Naive thymus-derived CD4-positive, alpha-beta T cell (primary cell): ENCODE measurements at regions not wholly inside any gene's neighbourhood (a gene's known extent, or its start where the extent isn't known, plus 50 kb on each side); places are given as distances from the start of the nearest gene placed in this dataset.

ENCODE experiments used
- ATAC-seq: fragments of 150-1000 bp; cut with Tn5 transposase; 2 replicates; pipeline ENCODE4 v1.10.0; 2021; ENCODE audit warnings: mild to moderate bottlenecking, moderate library complexity
- CTCF ChIA-PET: fragments of 350-600 bp; sonication (Branson Sonifier 250); formaldehyde crosslinking; loops from one replicate; lab custom pipeline; 2021; ENCODE audit warnings: antibody characterized with exemption; lab: Charles Lee
- POLR2A ChIA-PET: fragments of 350-600 bp; sonication (Branson Sonifier 250); formaldehyde crosslinking; loops from one replicate; lab custom pipeline; 2021; ENCODE audit warnings: antibody characterized with exemption, inconsistent platforms; lab: Charles Lee
- DNase-seq, 9 donors: peaks; one replicate each; pipeline versions ENCODE4 v3.0.0 to v3.0.0-alpha.2; 2020 to 2022; ENCODE audit warnings: mixed read lengths in 1 of 9
- H3K27ac ChIP-seq: one replicate; pipeline ENCODE4 v1.7.0; 2013; ENCODE audit warnings: mild to moderate bottlenecking, low read depth, low read length, moderate library complexity
- H3K27me3 ChIP-seq, 2 donors: one replicate each; pipeline ENCODE4 v1.7.0; 2013; ENCODE audit warnings: low read length in 2 of 2, mild to moderate bottlenecking in 2 of 2, moderate library complexity in 2 of 2; ENCODE audit not compliant: control insufficient read depth in 2 of 2, insufficient read depth in 2 of 2
- H3K36me3 ChIP-seq, 3 experiments: 1 replicate in 2 of 3; 2 replicates in 1 of 3; pipeline ENCODE4 v1.7.0; 2013; ENCODE audit warnings: low read length in 3 of 3, mild to moderate bottlenecking in 3 of 3, moderate library complexity in 1 of 3; ENCODE audit not compliant: insufficient read depth in 3 of 3, control insufficient read depth in 2 of 3
- H3K4me1 ChIP-seq, 2 donors: one replicate each; pipeline ENCODE4 v1.7.0; 2013; ENCODE audit warnings: low read length in 2 of 2, mild to moderate bottlenecking in 2 of 2, moderate library complexity in 1 of 2; ENCODE audit not compliant: control insufficient read depth in 2 of 2, insufficient read depth in 2 of 2
- H3K4me3 ChIP-seq: 2 replicates; pipeline ENCODE4 v1.7.0; 2013; ENCODE audit warnings: mild to moderate bottlenecking, low read length
- H3K9me3 ChIP-seq, 3 experiments: 1 replicate in 2 of 3; 2 replicates in 1 of 3; pipeline ENCODE4 v1.7.0; 2013; ENCODE audit warnings: low read length in 3 of 3; ENCODE audit not compliant: control insufficient read depth in 2 of 3
- H3K27ac Mint-ChIP-seq, 9 donors: one replicate each; pipeline ENCODE4 v1.8.0; 2020 to 2022; ENCODE audit warnings: mixed read lengths in 9 of 9, mild to moderate bottlenecking in 8 of 9, moderate library complexity in 5 of 9, inconsistent platforms in 2 of 9
- H3K27me3 Mint-ChIP-seq, 5 donors: one replicate each; pipeline ENCODE4 v1.8.0; 2021 to 2022; ENCODE audit warnings: mixed read lengths in 5 of 5, mild to moderate bottlenecking in 1 of 5
- H3K36me3 Mint-ChIP-seq, 5 donors: one replicate each; pipeline ENCODE4 v1.8.0; 2020 to 2022; ENCODE audit warnings: mixed read lengths in 5 of 5, mild to moderate bottlenecking in 3 of 5, inconsistent platforms in 1 of 5
- H3K4me1 Mint-ChIP-seq, 7 donors: one replicate each; pipeline ENCODE4 v1.8.0; 2020 to 2022; ENCODE audit warnings: mixed read lengths in 7 of 7, mild to moderate bottlenecking in 3 of 7, inconsistent platforms in 1 of 7
- H3K4me3 Mint-ChIP-seq, 10 donors: one replicate each; pipeline ENCODE4 v1.8.0; 2020 to 2022; ENCODE audit warnings: mild to moderate bottlenecking in 10 of 10, mixed read lengths in 10 of 10, moderate library complexity in 6 of 10, inconsistent platforms in 2 of 10
- H3K9me3 Mint-ChIP-seq, 11 donors: one replicate each; pipeline ENCODE4 v1.8.0; 2020 to 2022; ENCODE audit warnings: mixed read lengths in 11 of 11, mild to moderate bottlenecking in 4 of 11, inconsistent platforms in 1 of 11, moderate library complexity in 1 of 11
- intact Hi-C, 2 donors: fragments of 100-400 bp; cut with micrococcal nuclease; formaldehyde crosslinking; loops; one replicate each; pipeline ENCODE4 v1.15.1; 2023

DNA sequence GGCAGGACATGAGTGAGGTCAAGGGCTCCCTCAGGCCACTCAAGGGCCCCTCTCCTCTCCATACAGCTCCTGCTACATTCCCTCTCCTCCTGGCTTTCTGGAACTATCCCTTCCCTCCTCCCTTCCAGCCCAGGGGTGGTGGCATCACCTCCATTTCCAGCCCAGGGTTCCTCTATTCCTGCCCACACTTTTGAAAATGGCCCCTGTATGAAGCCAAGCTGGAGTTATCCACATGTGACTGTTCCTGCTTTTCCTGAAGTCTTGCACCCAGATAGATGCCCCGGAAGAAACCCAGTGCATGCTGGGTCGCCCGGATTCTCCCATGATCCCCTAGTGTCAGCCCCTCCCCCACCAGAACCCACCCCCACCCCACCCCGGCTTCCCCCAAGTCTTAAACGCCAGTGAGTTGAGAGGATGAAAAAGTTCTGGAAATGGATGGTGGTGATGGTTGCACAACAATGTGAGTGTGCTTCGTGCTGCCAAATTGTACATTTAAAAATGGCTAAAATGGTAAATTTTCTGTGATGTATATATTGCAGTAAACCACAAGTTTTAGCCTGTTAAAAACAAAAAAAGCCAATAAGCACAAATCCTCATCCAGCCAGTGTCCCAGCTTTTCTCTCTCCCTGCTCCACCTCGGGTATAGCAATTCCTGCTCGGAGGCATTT, 136.9 kb downstream of the SCARB1 start:
- H3K4me3 Mint-ChIP-seq: no peak overlapping the region
- peaks cover 0 to 3% (median 0%) of the 10 kb centered on the region in 11 donors for H3K9me3 Mint-ChIP-seq
- intact Hi-C loops: no loop called here
- ChIA-PET CTCF (no interaction called here), POLR2A (no interaction called here)
- no peak for ATAC-seq
- Histone ChIP-seq H3K36me3 (no peaks in the 10 kb centered on the region), H3K4me1 (no peaks in the 10 kb centered on the region), H3K27ac (no peak overlapping the region), H3K9me3 (no peaks in the 10 kb centered on the region), H3K27me3 (no peaks in the 10 kb centered on the region), H3K4me3 (no peak overlapping the region)
- peaks cover 0 to 9% (median 0%) of the 10 kb centered on the region in 5 donors for H3K27me3 Mint-ChIP-seq
- DNase-seq: no peak
- no peak overlapping the region for H3K27ac Mint-ChIP-seq
- peaks cover 0 to 2% (median 0%) of the 10 kb centered on the region in 7 donors for H3K4me1 Mint-ChIP-seq
- H3K36me3 Mint-ChIP-seq: no peaks in the 10 kb centered on the region

DNA sequence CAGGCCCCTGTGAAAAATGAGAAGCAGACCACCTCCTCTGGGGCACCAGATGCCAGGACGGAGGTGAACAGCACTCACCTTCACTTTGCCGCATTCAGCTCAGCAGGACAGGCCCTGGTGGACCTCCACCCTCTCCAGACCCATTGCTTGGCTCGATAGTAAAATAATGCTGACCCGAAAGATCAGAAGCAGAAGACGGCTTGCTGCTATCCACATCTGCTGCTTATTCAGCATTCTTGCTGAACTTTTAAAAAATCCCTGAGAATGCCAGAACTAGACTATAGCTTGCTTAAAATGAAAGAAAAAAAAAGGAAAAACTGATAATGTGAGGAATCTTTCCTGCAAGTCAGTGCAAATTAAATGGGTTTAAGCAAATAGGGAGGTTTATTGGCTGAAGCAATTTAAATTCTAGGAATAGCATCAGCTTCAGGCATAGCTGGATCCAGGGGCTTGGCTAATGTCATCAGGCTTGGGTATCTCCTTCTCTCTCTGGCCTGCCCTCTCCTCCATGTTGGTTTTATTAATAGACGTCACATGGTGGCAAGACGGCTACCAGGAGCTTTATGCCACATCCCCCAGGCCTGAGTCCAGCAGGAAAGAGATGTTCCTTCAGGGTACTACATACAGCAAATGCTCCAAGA, 137.9 kb downstream of the SCARB1 start:
- POLR2A ChIA-PET: no interaction called here
- H3K4me1 ChIP-seq: no peaks in the 10 kb centered on the region

DNA sequence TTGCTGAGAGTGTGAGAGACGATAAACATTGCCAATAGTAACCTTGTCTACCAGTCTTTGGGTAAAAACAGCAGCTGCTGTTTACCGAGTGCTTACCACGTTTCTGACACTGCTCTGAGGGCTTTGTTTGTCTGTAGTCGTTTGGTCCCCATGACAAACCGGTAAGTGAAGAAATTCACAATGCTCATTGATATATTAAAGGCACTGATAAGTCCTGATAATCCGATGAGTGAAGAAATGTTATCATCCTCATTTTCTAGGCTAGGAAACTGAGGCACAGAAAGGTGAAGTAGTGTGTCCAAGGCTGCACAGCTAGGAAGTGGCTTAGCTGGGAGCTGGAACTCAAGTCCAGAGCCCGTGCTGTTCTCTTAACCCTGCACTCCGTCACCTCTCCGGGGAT, 138.6 kb downstream of the SCARB1 start:
- DNase-seq (no peak), ATAC-seq (no peak)
- Mint-ChIP-seq H3K27me3 (peaks cover 0 to 14% (median 0%) of the 10 kb centered on the region in 5 donors), H3K9me3 (peaks cover 0 to 3% (median 0%) of the 10 kb centered on the region in 11 donors), H3K27ac (no peak overlapping the region), H3K4me1 (peaks cover 0 to 9% (median 0%) of the 10 kb centered on the region in 7 donors), H3K4me3 (no peak overlapping the region), H3K36me3 (no peaks in the 10 kb centered on the region)
- H3K27me3 ChIP-seq: no peaks in the 10 kb centered on the region
- ChIA-PET CTCF (no interaction called here), POLR2A (no interaction called here)
- H3K27ac ChIP-seq: no peak overlapping the region
- intact Hi-C loops: no loop called here
- H3K4me1 ChIP-seq: no peaks in the 10 kb centered on the region
- no peaks in the 10 kb centered on the region for H3K9me3 ChIP-seq
- H3K4me3 ChIP-seq: no peak overlapping the region
- no peaks in the 10 kb centered on the region for H3K36me3 ChIP-seq

More for the DNA sequence above, 137.9 kb downstream of the SCARB1 start:
- Mint-ChIP-seq H3K27ac (no peak overlapping the region), H3K36me3 (no peaks in the 10 kb centered on the region), H3K9me3 (peaks cover 0 to 3% (median 0%) of the 10 kb centered on the region in 11 donors), H3K4me1 (peaks cover 0 to 6% (median 0%) of the 10 kb centered on the region in 7 donors), H3K27me3 (peaks cover 0 to 14% (median 0%) of the 10 kb centered on the region in 5 donors), H3K4me3 (no peak overlapping the region)
- Histone ChIP-seq H3K36me3 (no peaks in the 10 kb centered on the region), H3K4me3 (no peak overlapping the region), H3K27me3 (no peaks in the 10 kb centered on the region), H3K9me3 (no peaks in the 10 kb centered on the region), H3K27ac (no peak overlapping the region)
- DNase-seq (no peak), ATAC-seq (no peak)
- CTCF ChIA-PET: interaction anchor here (0.6 kb wide), 1 partner anchor 9 kb away, joined by 4 read pairs; no protein-coding TSS in a partner anchor
- intact Hi-C loops: no loop called here

DNA sequence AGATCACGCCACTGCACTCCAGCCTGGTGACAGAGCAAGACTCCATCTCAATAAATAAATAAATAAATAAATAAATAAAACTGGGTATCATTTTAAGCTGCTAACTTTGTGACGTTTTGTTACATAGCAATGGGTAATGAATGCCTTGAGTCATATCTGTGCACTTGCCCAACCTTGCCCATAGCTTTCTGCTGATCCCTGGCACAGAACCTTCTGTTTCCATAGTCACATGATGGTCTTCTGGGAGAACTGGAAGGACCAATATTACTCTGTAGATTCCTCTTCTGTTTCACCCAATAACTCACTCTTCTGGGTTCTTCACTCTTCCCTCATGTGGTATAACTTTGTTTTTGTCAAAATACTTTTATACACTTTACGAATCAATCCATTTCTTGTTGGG, 140.8 kb downstream of the SCARB1 start:
- POLR2A ChIA-PET: no interaction called here

DNA sequence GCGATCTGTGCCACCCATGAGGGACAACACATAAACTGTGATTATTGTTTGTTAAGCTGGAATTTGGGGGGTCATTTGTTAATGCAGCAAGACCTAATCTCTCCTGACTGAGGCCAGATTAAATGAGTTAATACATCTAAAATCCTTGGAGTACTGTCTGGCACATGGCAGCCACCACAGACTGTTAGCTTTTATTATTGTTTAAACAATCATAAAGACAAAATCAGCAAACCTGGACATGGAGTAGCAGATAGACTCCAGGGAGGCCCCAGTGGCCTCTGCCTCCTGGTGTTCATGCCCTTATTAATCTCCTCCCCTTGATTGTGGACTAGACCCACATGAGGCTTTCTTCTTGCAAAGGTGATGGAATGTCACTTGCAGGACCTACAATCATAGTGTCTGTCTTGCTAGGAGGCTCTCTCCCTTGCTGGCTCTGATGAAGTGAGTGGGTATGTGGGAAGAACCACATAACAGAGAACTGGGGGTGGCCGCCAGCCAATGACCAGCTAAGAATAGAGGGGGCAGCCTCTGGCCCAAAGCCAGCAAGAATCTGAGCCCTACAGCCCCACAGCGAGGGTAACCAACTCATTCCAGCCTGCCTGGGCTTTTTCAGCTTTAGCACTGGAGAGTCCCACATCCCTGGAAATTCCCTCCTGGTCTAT, 142.0 kb downstream of the SCARB1 start:
- Mint-ChIP-seq H3K4me1 (peaks cover 0 to 16% (median 0%) of the 10 kb centered on the region in 7 donors), H3K27ac (no peak overlapping the region), H3K4me3 (no peak overlapping the region), H3K27me3 (peaks cover 0 to 22% (median 0%) of the 10 kb centered on the region in 5 donors), H3K9me3 (peaks cover 0 to 2% (median 0%) of the 10 kb centered on the region in 11 donors), H3K36me3 (no peaks in the 10 kb centered on the region)
- Histone ChIP-seq H3K27me3 (no peaks in the 10 kb centered on the region), H3K36me3 (no peaks in the 10 kb centered on the region), H3K27ac (no peak overlapping the region), H3K4me1 (no peaks in the 10 kb centered on the region), H3K4me3 (no peak overlapping the region), H3K9me3 (no peaks in the 10 kb centered on the region)
- no peak for DNase-seq
- intact Hi-C loops: no loop called here
- no peak for ATAC-seq
- CTCF ChIA-PET: no interaction called here
- POLR2A ChIA-PET: no interaction called here

More for the DNA sequence above, 140.8 kb downstream of the SCARB1 start:
- H3K36me3 Mint-ChIP-seq: no peaks in the 10 kb centered on the region
- peaks cover 0 to 18% (median 0%) of the 10 kb centered on the region in 5 donors for H3K27me3 Mint-ChIP-seq
- CTCF ChIA-PET: no interaction called here
- ATAC-seq (no peak), DNase-seq (no peak)
- Histone ChIP-seq H3K9me3 (no peaks in the 10 kb centered on the region), H3K36me3 (no peaks in the 10 kb centered on the region), H3K4me3 (no peak overlapping the region), H3K4me1 (no peaks in the 10 kb centered on the region), H3K27me3 (no peaks in the 10 kb centered on the region), H3K27ac (no peak overlapping the region)
- peaks cover 0 to 2% (median 0%) of the 10 kb centered on the region in 11 donors for H3K9me3 Mint-ChIP-seq
- intact Hi-C loops: no loop called here
- H3K4me3 Mint-ChIP-seq: no peak overlapping the region
- H3K4me1 Mint-ChIP-seq: peaks cover 0 to 14% (median 0%) of the 10 kb centered on the region in 7 donors
- peak overlapping the region in 1 of 9 donors; percentile 54 for H3K27ac Mint-ChIP-seq

DNA sequence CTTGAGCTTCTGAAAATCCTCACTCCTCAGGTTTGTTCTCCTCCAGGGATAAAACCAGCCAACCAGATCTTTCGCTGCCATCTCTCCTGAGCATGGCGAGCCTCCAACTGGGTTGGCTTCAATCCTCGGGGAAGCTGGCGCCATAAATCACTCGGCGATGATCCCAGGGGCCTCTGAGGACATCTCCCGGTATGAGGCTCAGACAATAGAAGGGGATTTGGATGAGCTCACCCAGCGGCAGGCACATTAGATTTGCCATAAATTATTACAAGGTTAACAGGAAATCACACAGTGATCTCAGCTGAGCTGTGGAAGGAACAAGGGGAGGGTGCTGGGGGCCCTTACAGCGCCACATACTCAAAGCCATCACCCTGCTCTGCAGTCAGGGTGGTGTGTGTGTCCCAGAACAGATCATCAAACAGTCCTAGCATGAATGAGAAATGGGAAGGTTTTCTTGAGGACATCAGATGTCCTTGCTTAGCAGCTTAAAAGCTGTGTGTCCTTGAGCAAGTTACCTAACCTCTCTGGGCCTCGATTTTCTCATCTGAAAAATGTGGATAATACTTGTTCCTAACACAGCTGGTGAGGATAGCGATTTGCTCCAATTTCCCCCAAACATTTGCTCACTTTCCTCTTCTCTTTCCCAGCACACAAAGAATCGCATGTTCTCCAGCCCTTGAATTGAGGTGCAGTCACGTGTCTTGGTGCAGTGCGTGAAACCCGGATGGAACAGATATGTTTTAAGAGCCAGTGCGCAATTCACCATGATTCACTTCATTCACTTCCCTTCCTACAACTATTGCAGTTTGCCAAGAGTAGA, 142.8 kb downstream of the SCARB1 start:
- no peaks in the 10 kb centered on the region for H3K9me3 ChIP-seq
- no peaks in the 10 kb centered on the region for H3K4me1 ChIP-seq
- Mint-ChIP-seq H3K36me3 (no peaks in the 10 kb centered on the region), H3K27me3 (peaks cover 0 to 17% (median 0%) of the 10 kb centered on the region in 5 donors), H3K9me3 (peaks cover 0 to 2% (median 0%) of the 10 kb centered on the region in 11 donors), H3K4me1 (peaks cover 0 to 17% (median 0%) of the 10 kb centered on the region in 7 donors), H3K27ac (peak overlapping the region in 1 of 9 donors; percentile 67), H3K4me3 (no peak overlapping the region)
- CTCF ChIA-PET: no interaction called here
- POLR2A ChIA-PET: interaction anchor here (0.6 kb wide), 1 partner anchor 256 kb away, joined by 3 read pairs; no protein-coding TSS in a partner anchor
- DNase-seq: no peak
- no peaks in the 10 kb centered on the region for H3K36me3 ChIP-seq
- H3K4me3 ChIP-seq: no peak overlapping the region
- no peaks in the 10 kb centered on the region for H3K27me3 ChIP-seq
- ATAC-seq: peak; percentile 63
- no peak overlapping the region for H3K27ac ChIP-seq
- intact Hi-C loops: no loop called here
